Neural cell (in vitro differentiated cells): ENCODE measurements at regions not wholly inside any gene's neighbourhood (a gene's known extent, or its start where the extent isn't known, plus 50 kb on each side); places are given as distances from the start of the nearest gene placed in this dataset.

Experiments used
- H2AFZ ChIP-seq: fragments of 200-600, 300-800 bp; sonication (generic), shearing (Covaris generic); 2 replicates; pipeline ENCODE4 v1.6.0; 2014; ENCODE audit warnings: low read depth, mild to moderate bottlenecking, antibody characterized with exemption, low read length, moderate library complexity
- H3F3A ChIP-seq: fragments of 200-600 bp; shearing (Covaris generic); 2 replicates; pipeline ENCODE4 v1.6.1; 2016; ENCODE audit warnings: mild to moderate bottlenecking, moderate library complexity, mixed read lengths, antibody characterized with exemption, low read length; ENCODE audit not compliant: insufficient read depth, poor library complexity, severe bottlenecking
- H3K27ac ChIP-seq: fragments of 200-600, 300-800 bp; sonication (generic), shearing (Covaris generic); 2 replicates; pipeline ENCODE4 v1.5.1; 2014; ENCODE audit warnings: mild to moderate bottlenecking, low read length, moderate library complexity
- H3K27me3 ChIP-seq: fragments of 300-800, 200-600 bp; sonication (generic), shearing (Covaris generic); 2 replicates; pipeline ENCODE4 v1.6.0; 2014; ENCODE audit warnings: mild to moderate bottlenecking, low read depth, low read length, moderate library complexity; ENCODE audit not compliant: insufficient read depth
- H3K36me3 ChIP-seq: fragments of 300-800, 200-600 bp; sonication (generic), shearing (Covaris generic); 2 replicates; pipeline ENCODE4 v1.5.1; 2014; ENCODE audit warnings: mild to moderate bottlenecking, antibody characterized with exemption, low read length, moderate library complexity; ENCODE audit not compliant: insufficient read depth
- H3K4me2 ChIP-seq: fragments of 300-800, 200-600 bp; sonication (generic), shearing (Covaris generic); 2 replicates; pipeline ENCODE4 v1.6.0; 2014; ENCODE audit warnings: mild to moderate bottlenecking, low read length
- H3K4me3 ChIP-seq: fragments of 300-800, 200-600 bp; sonication (generic), shearing (Covaris generic); 2 replicates; pipeline ENCODE4 v1.5.1; 2014; ENCODE audit warnings: mild to moderate bottlenecking, low read length, moderate library complexity
- H3K79me2 ChIP-seq: fragments of 200-600 bp; shearing (Covaris generic); replicated peaks from 2 replicates; pipeline ENCODE4 v1.6.0; 2014; ENCODE audit warnings: mild to moderate bottlenecking, low read length, moderate library complexity; ENCODE audit not compliant: insufficient read depth
- H3K9ac ChIP-seq: fragments of 300-800, 200-600 bp; sonication (generic), shearing (Covaris generic); 2 replicates; pipeline ENCODE4 v1.6.1; 2016; ENCODE audit warnings: mild to moderate bottlenecking, low read length, mixed read lengths
- H3K9me2 ChIP-seq: fragments of 200-600 bp; shearing (Covaris generic); 2 replicates; pipeline ENCODE4 v1.6.1; 2016; ENCODE audit warnings: mild to moderate bottlenecking, low read length, mixed read lengths; ENCODE audit not compliant: insufficient read depth
- H3K9me3 ChIP-seq: fragments of 200-600, 300-800 bp; sonication (generic), shearing (Covaris generic); 2 replicates; pipeline ENCODE4 v1.6.1; 2016; ENCODE audit warnings: mild to moderate bottlenecking, mixed run types, low read length, moderate library complexity, mixed read lengths
- H4K20me1 ChIP-seq: fragments of 200-600 bp; shearing (Covaris generic); 2 replicates; pipeline ENCODE4 v1.6.1; 2016; ENCODE audit warnings: mild to moderate bottlenecking, mixed run types; ENCODE audit not compliant: insufficient read depth
- EP300 ChIP-seq: fragments of 450-650 bp; conservative IDR thresholded peaks from 2 replicates; pipeline ENCODE4 v1.6.1; 2014; ENCODE audit warnings: antibody characterized with exemption, mild to moderate bottlenecking, moderate library complexity; ENCODE audit not compliant: poor library complexity, severe bottlenecking
- EZH2 ChIP-seq: fragments of 200-600, 300-800 bp; shearing (Covaris generic), sonication (generic); IDR thresholded peaks from 2 replicates; pipeline ENCODE4 v1.6.1; 2014; ENCODE audit warnings: antibody characterized with exemption, low read length, borderline replicate concordance, mild to moderate bottlenecking; ENCODE audit not compliant: insufficient read depth, poor library complexity, severe bottlenecking
- MXI1 ChIP-seq: fragments of 450-650 bp; conservative IDR thresholded peaks from 2 replicates; pipeline ENCODE4 v1.6.1; 2014; ENCODE audit warnings: antibody characterized with exemption, mild to moderate bottlenecking; ENCODE audit not compliant: poor library complexity, severe bottlenecking
- POLR2AphosphoS5 ChIP-seq: IDR thresholded peaks from 2 replicates; pipeline ENCODE4 v1.6.1; 2012
- RAD21 ChIP-seq: fragments of 450-650 bp; conservative IDR thresholded peaks from 2 replicates; pipeline ENCODE4 v1.6.1; 2014; ENCODE audit warnings: antibody characterized with exemption, mild to moderate bottlenecking, moderate library complexity
- REST ChIP-seq: IDR thresholded peaks from 2 replicates; pipeline ENCODE4 v1.6.1; 2012; ENCODE audit warnings: borderline replicate concordance
- SMC3 ChIP-seq: fragments of 450-650 bp; conservative IDR thresholded peaks from 2 replicates; pipeline ENCODE4 v1.6.1; 2014; ENCODE audit warnings: antibody characterized with exemption, mild to moderate bottlenecking, moderate library complexity; ENCODE audit not compliant: poor library complexity
- TAF1 ChIP-seq: IDR thresholded peaks from 2 replicates; pipeline ENCODE4 v1.6.1; 2012; ENCODE audit warnings: low read depth
- TF ChIP-seq, protein P1 (sequence below): fragments of 450-650 bp; IDR thresholded peaks from 2 replicates; pipeline ENCODE4 v1.5.1; 2014; ENCODE audit warnings: antibody characterized with exemption, mild to moderate bottlenecking, moderate library complexity; ENCODE audit not compliant: poor library complexity, severe bottlenecking

GRCh38 chr14:43031598-43031997, 1424.9 kb downstream of the LRFN5 start:
- H3K9me3 ChIP-seq, result no peaks in the 10 kb centered on the region
- H3K27me3 ChIP-seq, result no peaks in the 10 kb centered on the region
- H2AFZ ChIP-seq, result no peak overlapping the region
- no peaks in the 10 kb centered on the region for H3K9me2 ChIP-seq
- H3K79me2 ChIP-seq, result no peaks in the 10 kb centered on the region
- no peaks in the 10 kb centered on the region for H3K36me3 ChIP-seq
- H3K4me2 ChIP-seq, result no peak overlapping the region
- H4K20me1 ChIP-seq, result no peaks in the 10 kb centered on the region
- no peak overlapping the region for H3K27ac ChIP-seq
- no peaks in the 10 kb centered on the region for H3F3A ChIP-seq
- no peak for TF ChIP-seq SMC3
- H3K4me3 ChIP-seq, result no peak overlapping the region
- H3K9ac ChIP-seq, result no peak overlapping the region

DNA sequence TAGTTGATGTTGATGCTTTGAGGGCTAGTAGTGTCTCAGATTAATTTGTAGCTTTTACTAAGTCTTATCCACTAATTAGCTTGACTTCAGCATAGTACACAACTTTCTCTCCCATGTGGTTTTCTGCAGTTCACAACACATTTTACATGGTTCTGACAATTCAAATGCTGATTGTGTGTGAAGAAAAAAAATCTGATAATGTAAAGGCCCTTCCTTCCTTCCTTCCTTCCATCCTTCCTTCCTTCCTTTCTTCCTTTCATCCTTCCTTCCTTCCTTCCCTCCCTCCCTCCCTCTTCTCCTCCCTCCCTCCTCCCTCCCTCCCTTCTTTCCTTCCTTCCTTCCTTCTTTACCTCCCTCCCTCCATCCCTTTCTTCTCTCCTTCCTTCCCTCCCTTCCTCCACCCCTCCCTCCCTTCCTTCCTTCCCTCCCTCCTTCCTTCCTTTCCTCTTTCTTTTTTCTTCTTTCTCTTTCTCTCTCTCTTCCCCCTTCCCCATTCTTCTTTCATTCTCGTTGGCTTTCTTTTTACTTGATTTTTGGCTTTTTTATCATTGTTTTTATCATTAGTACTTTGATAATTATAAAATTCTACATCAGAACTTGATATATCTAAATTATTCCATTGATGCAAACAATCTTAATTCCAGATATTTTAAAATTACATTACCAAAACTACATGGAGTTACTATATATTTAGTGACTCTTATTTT, 1415.6 kb downstream of the LRFN5 start:
- Histone ChIP-seq H3K4me3 (no peak overlapping the region), H3K36me3 (no peaks in the 10 kb centered on the region), H3K4me2 (no peak overlapping the region), H3K27ac (no peak overlapping the region), H3K27me3 (no peaks in the 10 kb centered on the region), H3K9me2 (no peaks in the 10 kb centered on the region), H3F3A (no peaks in the 10 kb centered on the region), H4K20me1 (no peaks in the 10 kb centered on the region), H2AFZ (no peak overlapping the region), H3K79me2 (no peaks in the 10 kb centered on the region), H3K9ac (no peak overlapping the region), H3K9me3 (no peaks in the 10 kb centered on the region)
- TF ChIP-seq TAF1 (no peak), MXI1 (no peak), SMC3 (no peak), RAD21 (no peak), EP300 (no peak), EZH2 (no peak), POLR2AphosphoS5 (no peak), REST (no peak)
- TF ChIP-seq, protein P1, sequence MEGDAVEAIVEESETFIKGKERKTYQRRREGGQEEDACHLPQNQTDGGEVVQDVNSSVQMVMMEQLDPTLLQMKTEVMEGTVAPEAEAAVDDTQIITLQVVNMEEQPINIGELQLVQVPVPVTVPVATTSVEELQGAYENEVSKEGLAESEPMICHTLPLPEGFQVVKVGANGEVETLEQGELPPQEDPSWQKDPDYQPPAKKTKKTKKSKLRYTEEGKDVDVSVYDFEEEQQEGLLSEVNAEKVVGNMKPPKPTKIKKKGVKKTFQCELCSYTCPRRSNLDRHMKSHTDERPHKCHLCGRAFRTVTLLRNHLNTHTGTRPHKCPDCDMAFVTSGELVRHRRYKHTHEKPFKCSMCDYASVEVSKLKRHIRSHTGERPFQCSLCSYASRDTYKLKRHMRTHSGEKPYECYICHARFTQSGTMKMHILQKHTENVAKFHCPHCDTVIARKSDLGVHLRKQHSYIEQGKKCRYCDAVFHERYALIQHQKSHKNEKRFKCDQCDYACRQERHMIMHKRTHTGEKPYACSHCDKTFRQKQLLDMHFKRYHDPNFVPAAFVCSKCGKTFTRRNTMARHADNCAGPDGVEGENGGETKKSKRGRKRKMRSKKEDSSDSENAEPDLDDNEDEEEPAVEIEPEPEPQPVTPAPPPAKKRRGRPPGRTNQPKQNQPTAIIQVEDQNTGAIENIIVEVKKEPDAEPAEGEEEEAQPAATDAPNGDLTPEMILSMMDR, result no peak

GRCh38 chr14:43019826-43020225, 1413.2 kb downstream of the LRFN5 start:
- Histone ChIP-seq H3K9ac (no peak overlapping the region), H3K36me3 (no peaks in the 10 kb centered on the region), H3K27me3 (no peaks in the 10 kb centered on the region), H2AFZ (no peak overlapping the region), H3K79me2 (no peaks in the 10 kb centered on the region), H3K9me2 (no peaks in the 10 kb centered on the region), H3K9me3 (no peaks in the 10 kb centered on the region), H3K4me2 (no peak overlapping the region), H3K27ac (no peak overlapping the region), H4K20me1 (no peaks in the 10 kb centered on the region), H3K4me3 (no peak overlapping the region), H3F3A (no peaks in the 10 kb centered on the region)
- TF ChIP-seq POLR2AphosphoS5, result no peak
- TF ChIP-seq TAF1, result no peak
- no peak for TF ChIP-seq REST
- TF ChIP-seq SMC3, result no peak
- no peak for TF ChIP-seq EP300
- TF ChIP-seq, protein P1, result no peak
- TF ChIP-seq MXI1, result no peak
- TF ChIP-seq EZH2, result no peak
- no peak for TF ChIP-seq RAD21
